ENCODE measurements at regions not wholly inside any gene's neighbourhood (a gene's known extent, or its start where the extent isn't known, plus 50 kb on each side); places are given as distances from the start of the nearest gene placed in this dataset.

GRCh38 chr4:187017147-187017546 is 293.5 kb upstream of the FAT1 start:
- TF ChIP-seq, protein P1, sequence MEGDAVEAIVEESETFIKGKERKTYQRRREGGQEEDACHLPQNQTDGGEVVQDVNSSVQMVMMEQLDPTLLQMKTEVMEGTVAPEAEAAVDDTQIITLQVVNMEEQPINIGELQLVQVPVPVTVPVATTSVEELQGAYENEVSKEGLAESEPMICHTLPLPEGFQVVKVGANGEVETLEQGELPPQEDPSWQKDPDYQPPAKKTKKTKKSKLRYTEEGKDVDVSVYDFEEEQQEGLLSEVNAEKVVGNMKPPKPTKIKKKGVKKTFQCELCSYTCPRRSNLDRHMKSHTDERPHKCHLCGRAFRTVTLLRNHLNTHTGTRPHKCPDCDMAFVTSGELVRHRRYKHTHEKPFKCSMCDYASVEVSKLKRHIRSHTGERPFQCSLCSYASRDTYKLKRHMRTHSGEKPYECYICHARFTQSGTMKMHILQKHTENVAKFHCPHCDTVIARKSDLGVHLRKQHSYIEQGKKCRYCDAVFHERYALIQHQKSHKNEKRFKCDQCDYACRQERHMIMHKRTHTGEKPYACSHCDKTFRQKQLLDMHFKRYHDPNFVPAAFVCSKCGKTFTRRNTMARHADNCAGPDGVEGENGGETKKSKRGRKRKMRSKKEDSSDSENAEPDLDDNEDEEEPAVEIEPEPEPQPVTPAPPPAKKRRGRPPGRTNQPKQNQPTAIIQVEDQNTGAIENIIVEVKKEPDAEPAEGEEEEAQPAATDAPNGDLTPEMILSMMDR (optimal IDR thresholded peaks at IDR 0.05 in 1 of 3, IDR thresholded peaks at IDR 0.05 in 1 of 3, conservative IDR thresholded peaks at IDR 0.05 in 1 of 3; ENCODE audit: extremely low read depth in 1 of 3, insufficient read depth in 2 of 3, low read length in 3 of 3) = no peak
- TF ChIP-seq EZH2 (IDR thresholded peaks at IDR 0.05; ENCODE audit: low read length) = no peak
- FAIRE-seq (peak; percentile 53), DNase-seq (ENCODE audit: low read depth, low spot score) (no peak)
- no peaks in the 10 kb centered on the region for H3K36me3 ChIP-seq (ENCODE audit: control insufficient read depth in 2 of 2, extremely low read depth in 1 of 2, insufficient read depth in 2 of 2, low read length in 2 of 2)
- dilution Hi-C loops (cut with MboI; ENCODE audit: extremely low pct_ligation_motif_present, low sequenced_read_pairs) = no loop called here
- peaks cover 3% of the 10 kb centered on the region for H3K4me1 ChIP-seq (ENCODE audit: control insufficient read depth, extremely low read depth, insufficient read depth, low read length)
- no peak overlapping the region for H2AFZ ChIP-seq (ENCODE audit: control insufficient read depth, low read length)
- H3K79me2 ChIP-seq (ENCODE audit: control insufficient read depth, insufficient read depth, low read length) = no peaks in the 10 kb centered on the region
- no peaks in the 10 kb centered on the region for H3K27me3 ChIP-seq (ENCODE audit: control insufficient read depth, extremely low read depth, insufficient read depth, low read length)
- H3K9me1 ChIP-seq (ENCODE audit: control insufficient read depth, extremely low read depth, insufficient read depth, low read length) = no peaks in the 10 kb centered on the region
- H3K4me2 ChIP-seq (ENCODE audit: control insufficient read depth, extremely low read depth, insufficient read depth, low read depth, low read length) = no peak overlapping the region
- H4K20me1 ChIP-seq (ENCODE audit: control insufficient read depth, extremely low read depth, insufficient read depth, low read length) = no peaks in the 10 kb centered on the region
- no peak overlapping the region for H3K27ac ChIP-seq (ENCODE audit: control insufficient read depth, insufficient read depth, low read length)
- H3K9ac ChIP-seq (ENCODE audit: control insufficient read depth, extremely low read depth, insufficient read depth, low read length) = no peak overlapping the region
- H3K4me3 ChIP-seq (ENCODE audit: control insufficient read depth in 2 of 3, extremely low read depth in 1 of 3, insufficient read depth in 2 of 3, low read depth in 1 of 3, low read length in 3 of 3) = no peak overlapping the region
- H3K9me3 ChIP-seq (ENCODE audit: control insufficient read depth, low read depth, low read length) = no peaks in the 10 kb centered on the region

DNA sequence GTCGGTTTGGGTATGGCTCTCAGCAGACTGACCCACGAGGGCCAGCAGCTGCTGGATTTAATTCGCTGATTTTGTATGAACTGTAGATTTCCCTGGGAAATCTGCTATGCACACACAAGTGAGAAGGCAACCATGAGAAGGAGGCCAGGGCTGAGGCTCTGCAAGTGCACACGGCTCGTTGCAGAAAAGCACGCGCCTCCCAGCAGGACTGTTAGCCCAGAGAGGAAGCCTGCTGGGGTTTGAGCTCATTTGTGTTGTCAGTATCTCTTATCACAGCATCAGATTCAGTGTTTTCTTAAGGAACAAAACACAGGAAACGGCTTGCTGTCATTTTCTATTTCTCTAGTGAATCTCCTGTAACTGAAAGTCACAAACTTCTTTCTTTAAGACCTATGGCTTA is 296.2 kb upstream of the FAT1 start:
- DNase-seq (ENCODE audit: low read depth, low spot score) (no peak), FAIRE-seq (no peak)
- no peaks in the 10 kb centered on the region for H3K36me3 ChIP-seq (ENCODE audit: control insufficient read depth in 2 of 2, extremely low read depth in 1 of 2, insufficient read depth in 2 of 2, low read length in 2 of 2)
- no peak overlapping the region for H3K9ac ChIP-seq (ENCODE audit: control insufficient read depth, extremely low read depth, insufficient read depth, low read length)
- H3K79me2 ChIP-seq (ENCODE audit: control insufficient read depth, insufficient read depth, low read length) = no peaks in the 10 kb centered on the region
- H3K27me3 ChIP-seq (ENCODE audit: control insufficient read depth, extremely low read depth, insufficient read depth, low read length) = no peaks in the 10 kb centered on the region
- H3K4me3 ChIP-seq (ENCODE audit: control insufficient read depth in 2 of 3, extremely low read depth in 1 of 3, insufficient read depth in 2 of 3, low read depth in 1 of 3, low read length in 3 of 3) = no peak overlapping the region
- no peak overlapping the region for H3K27ac ChIP-seq (ENCODE audit: control insufficient read depth, insufficient read depth, low read length)
- H4K20me1 ChIP-seq (ENCODE audit: control insufficient read depth, extremely low read depth, insufficient read depth, low read length) = no peaks in the 10 kb centered on the region
- H2AFZ ChIP-seq (ENCODE audit: control insufficient read depth, low read length) = no peak overlapping the region
- TF ChIP-seq EZH2 (IDR thresholded peaks at IDR 0.05; ENCODE audit: low read length) = no peak
- TF ChIP-seq, protein P1 (optimal IDR thresholded peaks at IDR 0.05 in 1 of 3, IDR thresholded peaks at IDR 0.05 in 1 of 3, conservative IDR thresholded peaks at IDR 0.05 in 1 of 3; ENCODE audit: extremely low read depth in 1 of 3, insufficient read depth in 2 of 3, low read length in 3 of 3) = no peak
- no peak overlapping the region for H3K4me2 ChIP-seq (ENCODE audit: control insufficient read depth, extremely low read depth, insufficient read depth, low read depth, low read length)
- no peaks in the 10 kb centered on the region for H3K9me3 ChIP-seq (ENCODE audit: control insufficient read depth, low read depth, low read length)
- dilution Hi-C loops (cut with MboI; ENCODE audit: extremely low pct_ligation_motif_present, low sequenced_read_pairs) = no loop called here
- H3K9me1 ChIP-seq (ENCODE audit: control insufficient read depth, extremely low read depth, insufficient read depth, low read length) = no peaks in the 10 kb centered on the region
- H3K4me1 ChIP-seq (ENCODE audit: control insufficient read depth, extremely low read depth, insufficient read depth, low read length) = peaks cover 3% of the 10 kb centered on the region
